GM12878 (cell line): ENCODE measurements at regions not wholly inside any gene's neighbourhood (a gene's known extent, or its start where the extent isn't known, plus 50 kb on each side); places are given as distances from the start of the nearest gene placed in this dataset.

ENCODE experiments used
- ATAC-seq: fragments of 200-7000 bp; cut with Tn5 transposase; 3 replicates; pipeline ENCODE4 v1.9.1; 2020; ENCODE audit warnings: mild to moderate bottlenecking, moderate library complexity
- BruUV-seq: library from RNA; stranded (reverse); fragments of 400-500 nt; replicated peaks from 2 replicates; lab custom pipeline; 2021; lab: Mats Ljungman, UMichigan
- CTCF ChIA-PET: fragments of 300-600 bp; sonication (Branson Sonifier 250); formaldehyde crosslinking; extraction: SDS; loops from one replicate; lab custom pipeline; 2021; ENCODE audit warnings: inconsistent platforms; lab: Yijun Ruan, JAX
- POLR2A ChIA-PET: fragments of 350-600 bp; formaldehyde crosslinking; extraction: SDS; loops from one replicate; lab custom pipeline; 2021; ENCODE audit warnings: inconsistent platforms; lab: Charles Lee
- RAD21 ChIA-PET: fragments of 300-600 bp; sonication (Branson Sonifier 250); formaldehyde crosslinking; loops from one replicate; lab custom pipeline; 2023; ENCODE audit warnings: antibody characterized with exemption; ENCODE audit not compliant: unreplicated experiment; lab: Charles Lee
- SMC1A ChIA-PET: fragments of 300-600 bp; sonication (Branson Sonifier 250); formaldehyde crosslinking; loops from one replicate; lab custom pipeline; 2023; ENCODE audit not compliant: unreplicated experiment, uncharacterized antibody; lab: Charles Lee
- DNase-seq: peaks from one replicate; pipeline ENCODE4 v3.0.0-alpha.2; 2011; ENCODE audit warnings: low read depth, low spot score
- FAIRE-seq: peaks from 3 replicates; lab custom pipeline; 2011; peaks lifted over from hg19 to GRCh38; lab: Jason Lieb, UNC
- H2AFZ ChIP-seq: 2 replicates; pipeline ENCODE4 v1.6.0; 2011; ENCODE audit warnings: low read depth, low read length, control low read depth; ENCODE audit not compliant: control insufficient read depth
- H3K27ac ChIP-seq: 2 replicates; pipeline ENCODE4 v1.5.1; 2011; ENCODE audit warnings: control low read depth; ENCODE audit not compliant: control insufficient read depth, insufficient read depth
- H3K27me3 ChIP-seq, 2 experiments: replicated peaks in 1 of 2; 2 replicates each; pipeline versions ENCODE4 v1.6.0 to v1.6.1; 2011; ENCODE audit warnings: low read length in 1 of 2; ENCODE audit not compliant: control insufficient read depth in 2 of 2, insufficient read depth in 2 of 2
- H3K36me3 ChIP-seq, 2 experiments: 2 replicates each; pipeline ENCODE4 v1.5.1; 2011; ENCODE audit warnings: low read length in 1 of 2; ENCODE audit not compliant: control insufficient read depth in 2 of 2, insufficient read depth in 2 of 2
- H3K4me1 ChIP-seq: 2 replicates; pipeline ENCODE4 v1.6.1; 2011; ENCODE audit warnings: mild to moderate bottlenecking, low read length, moderate library complexity, mixed read lengths; ENCODE audit not compliant: control insufficient read depth, insufficient read depth
- H3K4me2 ChIP-seq: 2 replicates; pipeline ENCODE4 v1.6.0; 2011; ENCODE audit warnings: control low read depth; ENCODE audit not compliant: control insufficient read depth, insufficient read depth
- H3K4me3 ChIP-seq: fragments of 200-600 bp; sonication (generic); 2 replicates; pipeline ENCODE4 v1.5.1; 2016
- H3K79me2 ChIP-seq: 2 replicates; pipeline ENCODE4 v1.6.0; 2011; ENCODE audit warnings: low read length; ENCODE audit not compliant: control insufficient read depth, insufficient read depth
- H3K9ac ChIP-seq: 2 replicates; pipeline ENCODE4 v1.8.0; 2011; ENCODE audit warnings: low read length, control low read depth, mixed read lengths; ENCODE audit not compliant: control insufficient read depth, insufficient read depth
- H3K9me3 ChIP-seq: replicated peaks from 3 replicates; pipeline ENCODE4 v1.5.1; 2011; ENCODE audit warnings: mild to moderate bottlenecking, low read length; ENCODE audit not compliant: control insufficient read depth, insufficient read depth
- H4K20me1 ChIP-seq: 2 replicates; pipeline ENCODE4 v1.6.0; 2011; ENCODE audit not compliant: control insufficient read depth, insufficient read depth
- BCL11A ChIP-seq: IDR thresholded peaks from 2 replicates; pipeline ENCODE4 v1.6.1; 2011; ENCODE audit warnings: low read depth, low read length
- CHD2 ChIP-seq: IDR thresholded peaks from 2 replicates; pipeline ENCODE4 v1.6.1; 2011; ENCODE audit warnings: low read depth, low read length, improper control_type of control experiment, borderline replicate concordance
- CREM ChIP-seq: IDR thresholded peaks from 2 replicates; pipeline ENCODE4 v1.6.1; 2014; ENCODE audit warnings: antibody characterized with exemption, low read depth
- ETV6 ChIP-seq, 2 experiments: fragments of 450-650 bp in 1 of 2; IDR thresholded peaks in 1 of 2; conservative IDR thresholded peaks in 1 of 2; 2 replicates each; pipeline ENCODE4 v1.6.1; 2014; ENCODE audit warnings: antibody characterized with exemption in 1 of 2, borderline replicate concordance in 1 of 2, low read depth in 1 of 2, mild to moderate bottlenecking in 1 of 2, moderate library complexity in 1 of 2
- KLF5 ChIP-seq: fragments of 450-650 bp; IDR thresholded peaks from 2 replicates; pipeline ENCODE4 v1.6.1; 2014; ENCODE audit warnings: mild to moderate bottlenecking; ENCODE audit not compliant: partially characterized antibody
- MEF2B ChIP-seq: fragments of 450-650 bp; IDR thresholded peaks from 2 replicates; pipeline ENCODE4 v1.6.1; 2018; ENCODE audit warnings: mild to moderate bottlenecking, moderate library complexity; ENCODE audit not compliant: partially characterized antibody, poor library complexity, severe bottlenecking
- MTA2 ChIP-seq: fragments of 450-650 bp; IDR thresholded peaks from 2 replicates; pipeline ENCODE4 v1.6.1; 2016; ENCODE audit warnings: low read depth, mild to moderate bottlenecking, moderate library complexity
- POLR2AphosphoS2 ChIP-seq: IDR thresholded peaks from 2 replicates; pipeline ENCODE4 v1.6.1; 2011; ENCODE audit warnings: low read depth, mild to moderate bottlenecking, low read length, improper control_type of control experiment, moderate library complexity
- RAD51 ChIP-seq: fragments of 450-650 bp; IDR thresholded peaks from 2 replicates; pipeline ENCODE4 v1.6.1; 2016; ENCODE audit warnings: moderate library complexity, mild to moderate bottlenecking, inconsistent platforms
- SMARCA5 ChIP-seq: fragments of 450-650 bp; IDR thresholded peaks from 2 replicates; pipeline ENCODE4 v1.6.1; 2017; ENCODE audit warnings: mild to moderate bottlenecking
- SREBF2 ChIP-seq: IDR thresholded peaks from 2 replicates; pipeline ENCODE4 v1.6.1; 2012; ENCODE audit warnings: mild to moderate bottlenecking, low read length
- SUZ12 ChIP-seq: fragments of 200-600 bp; sonication (generic); IDR thresholded peaks from one replicate; pipeline ENCODE4 v1.6.1; 2018; ENCODE audit warnings: antibody characterized with exemption, mild to moderate bottlenecking; ENCODE audit not compliant: unreplicated experiment
- TAF1 ChIP-seq: IDR thresholded peaks from 2 replicates; pipeline ENCODE4 v1.6.1; 2011; ENCODE audit warnings: mild to moderate bottlenecking, low read depth, low read length, borderline replicate concordance
- TARDBP ChIP-seq: IDR thresholded peaks from 2 replicates; pipeline ENCODE4 v1.6.1; 2016; ENCODE audit warnings: borderline replicate concordance
- TBL1XR1 ChIP-seq: IDR thresholded peaks from 2 replicates; pipeline ENCODE4 v1.6.1; 2012; ENCODE audit warnings: low read depth, low read length, improper control_type of control experiment
- WGBS: methylation state at CpG from one replicate; pipeline ENCODE4 v1.1.6; 2016; ENCODE audit warnings: low lambda C conversion rate; ENCODE audit not compliant: insufficient replicate concordance, insufficient coverage; ENCODE audit errors: missing lambda C conversion rate; 5-methylcytosine and 5-hydroxymethylcytosine counted together
- in situ Hi-C: fragments of 300-500 bp; cut with MboI; formaldehyde crosslinking; loops from 9 replicates; pipeline ENCODE4 v1.14.3; 2018; ENCODE audit warnings: mixed read lengths
- intact Hi-C: fragments of 100-400 bp; cut with micrococcal nuclease; formaldehyde crosslinking; loops from one replicate; pipeline ENCODE4 v1.14.2; 2022; ENCODE audit not compliant: unreplicated experiment
- TF ChIP-seq, protein P1 (sequence below): IDR thresholded peaks from 2 replicates; pipeline ENCODE4 v1.6.1; 2012; ENCODE audit warnings: low read depth, low read length, improper control_type of control experiment
- TF ChIP-seq, protein P2 (sequence below): IDR thresholded peaks from 2 replicates; pipeline ENCODE4 v1.6.1; 2011; ENCODE audit warnings: borderline replicate concordance, low read depth, mild to moderate bottlenecking, moderate library complexity, mixed read lengths, low read length; ENCODE audit not compliant: insufficient read depth; ENCODE audit errors: extremely low read length
- TF ChIP-seq, protein P3 (sequence below): IDR thresholded peaks from 2 replicates; pipeline ENCODE4 v1.6.1; 2012; ENCODE audit warnings: low read length, inconsistent platforms

DNA sequence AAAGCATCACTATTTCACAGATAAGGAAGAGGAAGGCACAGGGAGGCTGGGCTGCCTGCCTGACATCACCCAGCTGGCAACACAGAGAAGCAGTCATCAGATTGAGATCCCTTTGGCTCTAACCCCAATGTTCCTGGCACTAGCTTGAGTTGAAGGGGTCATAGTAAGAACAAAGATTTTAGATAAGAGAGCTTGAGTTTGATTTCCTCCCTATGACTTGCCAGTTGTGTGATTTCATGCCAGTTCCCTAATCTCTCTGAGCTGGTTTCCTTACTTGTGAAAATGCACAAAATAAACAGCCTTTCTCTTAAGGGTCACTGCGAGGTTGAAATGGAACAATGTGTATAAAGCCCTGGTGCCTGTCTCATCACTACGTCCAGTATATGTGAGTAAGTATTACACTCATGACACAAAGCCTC, 475.4 kb upstream of the HS3ST1 start:
- no peak overlapping the region for H3K4me3 ChIP-seq
- DNase-seq (no peak), FAIRE-seq (no peak), ATAC-seq (no peak)
- intact Hi-C loops (no loop called here), in situ Hi-C loops (loop anchor here (10.0 kb wide), 1 partner anchor 59 kb away; no protein-coding TSS in a partner anchor)
- no peak overlapping the region for H3K4me2 ChIP-seq
- WGBS: 11% methylated on average over 2 of the region's 2 CpGs
- no peak overlapping the region for H3K9ac ChIP-seq
- ChIA-PET CTCF (no interaction called here), POLR2A (no interaction called here), RAD21 (no interaction called here), SMC1A (no interaction called here)
- no peaks in the 10 kb centered on the region for H4K20me1 ChIP-seq
- no peak overlapping the region for H3K27ac ChIP-seq
- H3K4me1 ChIP-seq: no peaks in the 10 kb centered on the region
- no peaks in the 10 kb centered on the region for H3K36me3 ChIP-seq
- no peaks in the 10 kb centered on the region for H3K27me3 ChIP-seq
- BruUV-seq: no TSS peak
- no peaks in the 10 kb centered on the region for H3K9me3 ChIP-seq
- no peak for TF ChIP-seq TBL1XR1
- no peak for TF ChIP-seq KLF5
- no peak overlapping the region for H2AFZ ChIP-seq
- no peaks in the 10 kb centered on the region for H3K79me2 ChIP-seq

DNA sequence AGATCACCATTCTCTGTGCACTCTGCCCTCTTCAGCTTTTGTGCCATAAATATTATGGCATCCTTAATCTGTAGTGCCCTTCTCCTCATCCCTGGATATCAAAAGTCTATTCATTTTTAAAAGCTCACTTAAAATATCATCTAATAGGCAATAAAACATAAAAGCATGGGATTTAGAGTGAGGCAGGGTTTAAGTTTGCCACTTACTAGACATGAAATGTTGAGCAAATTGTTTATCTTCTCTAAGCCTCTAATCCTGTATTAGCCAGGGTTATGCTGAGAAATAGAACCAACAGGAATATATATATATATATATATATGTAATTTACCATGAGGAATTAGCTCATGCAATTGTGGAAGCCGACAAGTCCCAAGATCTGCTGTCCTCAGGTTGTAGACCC, 472.4 kb upstream of the HS3ST1 start:
- POLR2A ChIA-PET: no interaction called here
- FAIRE-seq: no peak
- no peak overlapping the region for H3K4me2 ChIP-seq
- BruUV-seq: no TSS peak
- no peaks in the 10 kb centered on the region for H3K36me3 ChIP-seq
- intact Hi-C loops (no loop called here), in situ Hi-C loops (loop anchor here (10.0 kb wide), 1 partner anchor 56 kb away; no protein-coding TSS in a partner anchor)
- H3K27ac ChIP-seq: no peak overlapping the region
- no peaks in the 10 kb centered on the region for H3K9me3 ChIP-seq
- no peak overlapping the region for H3K4me3 ChIP-seq
- H3K4me1 ChIP-seq: no peaks in the 10 kb centered on the region
- no peak for ATAC-seq
- no peak overlapping the region for H3K9ac ChIP-seq
- 7% methylated on average over 1 of the region's 1 CpG for WGBS
- no peak for DNase-seq
- no peaks in the 10 kb centered on the region for H4K20me1 ChIP-seq
- CTCF ChIA-PET: no interaction called here
- no peaks in the 10 kb centered on the region for H3K27me3 ChIP-seq
- no peaks in the 10 kb centered on the region for H3K79me2 ChIP-seq
- RAD21 ChIA-PET: no interaction called here
- H2AFZ ChIP-seq: no peak overlapping the region
- SMC1A ChIA-PET: no interaction called here
- TF ChIP-seq MTA2: no peak
- TF ChIP-seq BCL11A: no peak
- TF ChIP-seq POLR2AphosphoS2: no peak
- no peak for TF ChIP-seq ETV6 (conservative IDR thresholded peaks at IDR 0.05 in 1 of 2, IDR thresholded peaks at IDR 0.05 in 1 of 2; ENCODE audit: borderline replicate concordance in 1 of 2, low read depth in 1 of 2)
- TF ChIP-seq, protein P1, sequence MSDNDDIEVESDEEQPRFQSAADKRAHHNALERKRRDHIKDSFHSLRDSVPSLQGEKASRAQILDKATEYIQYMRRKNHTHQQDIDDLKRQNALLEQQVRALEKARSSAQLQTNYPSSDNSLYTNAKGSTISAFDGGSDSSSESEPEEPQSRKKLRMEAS: no peak
- TF ChIP-seq, protein P2, sequence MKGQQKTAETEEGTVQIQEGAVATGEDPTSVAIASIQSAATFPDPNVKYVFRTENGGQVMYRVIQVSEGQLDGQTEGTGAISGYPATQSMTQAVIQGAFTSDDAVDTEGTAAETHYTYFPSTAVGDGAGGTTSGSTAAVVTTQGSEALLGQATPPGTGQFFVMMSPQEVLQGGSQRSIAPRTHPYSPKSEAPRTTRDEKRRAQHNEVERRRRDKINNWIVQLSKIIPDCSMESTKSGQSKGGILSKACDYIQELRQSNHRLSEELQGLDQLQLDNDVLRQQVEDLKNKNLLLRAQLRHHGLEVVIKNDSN: no peak
- no peak for TF ChIP-seq CREM
- TF ChIP-seq SUZ12: no peak
- no peak for TF ChIP-seq TARDBP
- TF ChIP-seq RAD51: no peak
- no peak for TF ChIP-seq TAF1
- no peak for TF ChIP-seq MEF2B
- TF ChIP-seq, protein P3, sequence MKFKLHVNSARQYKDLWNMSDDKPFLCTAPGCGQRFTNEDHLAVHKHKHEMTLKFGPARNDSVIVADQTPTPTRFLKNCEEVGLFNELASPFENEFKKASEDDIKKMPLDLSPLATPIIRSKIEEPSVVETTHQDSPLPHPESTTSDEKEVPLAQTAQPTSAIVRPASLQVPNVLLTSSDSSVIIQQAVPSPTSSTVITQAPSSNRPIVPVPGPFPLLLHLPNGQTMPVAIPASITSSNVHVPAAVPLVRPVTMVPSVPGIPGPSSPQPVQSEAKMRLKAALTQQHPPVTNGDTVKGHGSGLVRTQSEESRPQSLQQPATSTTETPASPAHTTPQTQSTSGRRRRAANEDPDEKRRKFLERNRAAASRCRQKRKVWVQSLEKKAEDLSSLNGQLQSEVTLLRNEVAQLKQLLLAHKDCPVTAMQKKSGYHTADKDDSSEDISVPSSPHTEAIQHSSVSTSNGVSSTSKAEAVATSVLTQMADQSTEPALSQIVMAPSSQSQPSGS: no peak
- TF ChIP-seq SREBF2: no peak
- no peak for TF ChIP-seq CHD2
- TF ChIP-seq SMARCA5: no peak
